OCI-LY3 (cell line): ENCODE measurements at regions not wholly inside any gene's neighbourhood (a gene's known extent, or its start where the extent isn't known, plus 50 kb on each side); places are given as distances from the start of the nearest gene placed in this dataset.

ENCODE experiments used
- EZH2phosphoT487 ChIP-seq: fragments of 200-600 bp; shearing (Covaris generic); IDR thresholded peaks from 2 replicates; pipeline ENCODE4 v1.6.1; 2018; ENCODE audit warnings: antibody characterized with exemption, mixed run types, low read depth
- TF ChIP-seq, protein P1 (sequence below): fragments of 200-600, 300-600 bp; sonication (generic); IDR thresholded peaks from 2 replicates; pipeline ENCODE4 v1.5.1; 2014; ENCODE audit warnings: antibody characterized with exemption, low read length, low read depth

DNA sequence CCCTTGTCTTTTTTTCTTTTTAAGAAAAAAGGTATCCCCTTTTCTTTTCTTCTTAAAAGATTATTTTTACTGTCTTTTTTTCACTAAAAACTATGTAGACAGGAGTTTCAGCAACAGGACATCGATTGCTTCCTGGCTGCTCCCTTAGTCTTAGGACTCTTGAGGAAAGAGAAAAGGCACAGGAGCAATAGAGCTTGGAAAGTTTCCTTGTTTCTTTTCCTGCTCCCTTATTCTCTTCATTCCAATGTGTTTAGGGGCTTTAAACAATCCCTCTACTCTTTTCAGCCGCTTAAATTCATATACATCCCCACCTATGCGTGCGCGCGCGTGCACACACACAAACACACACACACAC lies 182.2 kb upstream of the FOXN2 start:
- TF ChIP-seq, protein P1, sequence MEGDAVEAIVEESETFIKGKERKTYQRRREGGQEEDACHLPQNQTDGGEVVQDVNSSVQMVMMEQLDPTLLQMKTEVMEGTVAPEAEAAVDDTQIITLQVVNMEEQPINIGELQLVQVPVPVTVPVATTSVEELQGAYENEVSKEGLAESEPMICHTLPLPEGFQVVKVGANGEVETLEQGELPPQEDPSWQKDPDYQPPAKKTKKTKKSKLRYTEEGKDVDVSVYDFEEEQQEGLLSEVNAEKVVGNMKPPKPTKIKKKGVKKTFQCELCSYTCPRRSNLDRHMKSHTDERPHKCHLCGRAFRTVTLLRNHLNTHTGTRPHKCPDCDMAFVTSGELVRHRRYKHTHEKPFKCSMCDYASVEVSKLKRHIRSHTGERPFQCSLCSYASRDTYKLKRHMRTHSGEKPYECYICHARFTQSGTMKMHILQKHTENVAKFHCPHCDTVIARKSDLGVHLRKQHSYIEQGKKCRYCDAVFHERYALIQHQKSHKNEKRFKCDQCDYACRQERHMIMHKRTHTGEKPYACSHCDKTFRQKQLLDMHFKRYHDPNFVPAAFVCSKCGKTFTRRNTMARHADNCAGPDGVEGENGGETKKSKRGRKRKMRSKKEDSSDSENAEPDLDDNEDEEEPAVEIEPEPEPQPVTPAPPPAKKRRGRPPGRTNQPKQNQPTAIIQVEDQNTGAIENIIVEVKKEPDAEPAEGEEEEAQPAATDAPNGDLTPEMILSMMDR = no peak
- no peak for TF ChIP-seq EZH2phosphoT487
